ENCODE measurements at regions not wholly inside any gene's neighbourhood (a gene's known extent, or its start where the extent isn't known, plus 50 kb on each side); places are given as distances from the start of the nearest gene placed in this dataset.
A peak's percentile ranks its signal among the peaks of the same experiment; 100 is the strongest.

GRCh38 chr6:15148356-15148946 lies 97.4 kb upstream of the JARID2 start:
- TF ChIP-seq CTCF (IDR thresholded peaks at IDR 0.05; ENCODE audit: partially characterized antibody, unreplicated experiment), result peak; percentile 29
- H3K27me3 Mint-ChIP-seq (ENCODE audit: unreplicated experiment), result peaks cover 7% of the 10 kb centered on the region
- peaks cover 7% of the 10 kb centered on the region for H3K9me3 Mint-ChIP-seq (ENCODE audit: unreplicated experiment)
- no peak overlapping the region for H3K4me3 Mint-ChIP-seq (ENCODE audit: unreplicated experiment)
- no peaks in the 10 kb centered on the region for H3K36me3 Mint-ChIP-seq (ENCODE audit: unreplicated experiment)
- H3K27ac Mint-ChIP-seq (ENCODE audit: unreplicated experiment), result peak overlapping the region; percentile 85
- peak; percentile 38 for DNase-seq
- H3K4me1 Mint-ChIP-seq (ENCODE audit: low read depth, unreplicated experiment), result peaks cover 17% of the 10 kb centered on the region

- Mint-ChIP-seq H3K27ac (ENCODE audit: unreplicated experiment) (no peak overlapping the region), H3K36me3 (ENCODE audit: unreplicated experiment) (no peaks in the 10 kb centered on the region), H3K9me3 (ENCODE audit: unreplicated experiment) (peaks cover 7% of the 10 kb centered on the region), H3K4me3 (ENCODE audit: unreplicated experiment) (no peak overlapping the region), H3K27me3 (ENCODE audit: unreplicated experiment) (peaks cover 7% of the 10 kb centered on the region), H3K4me1 (ENCODE audit: low read depth, unreplicated experiment) (peaks cover 17% of the 10 kb centered on the region)
- no peak for TF ChIP-seq CTCF (IDR thresholded peaks at IDR 0.05; ENCODE audit: partially characterized antibody, unreplicated experiment)
- no peak for DNase-seq
Observed at GRCh38 chr6:15150207-15150606, 95.7 kb upstream of the JARID2 start.

GRCh38 chr6:15152700-15153099 lies 93.2 kb upstream of the JARID2 start:
- DNase-seq, result no peak
- TF ChIP-seq CTCF (IDR thresholded peaks at IDR 0.05; ENCODE audit: partially characterized antibody, unreplicated experiment), result no peak
- peak overlapping the region; percentile 22 for H3K27ac Mint-ChIP-seq (ENCODE audit: unreplicated experiment)
- H3K4me3 Mint-ChIP-seq (ENCODE audit: unreplicated experiment), result no peak overlapping the region
- H3K9me3 Mint-ChIP-seq (ENCODE audit: unreplicated experiment), result peaks cover 7% of the 10 kb centered on the region
- H3K27me3 Mint-ChIP-seq (ENCODE audit: unreplicated experiment), result peaks cover 7% of the 10 kb centered on the region
- H3K36me3 Mint-ChIP-seq (ENCODE audit: unreplicated experiment), result no peaks in the 10 kb centered on the region
- peaks cover 16% of the 10 kb centered on the region for H3K4me1 Mint-ChIP-seq (ENCODE audit: low read depth, unreplicated experiment)

DNA sequence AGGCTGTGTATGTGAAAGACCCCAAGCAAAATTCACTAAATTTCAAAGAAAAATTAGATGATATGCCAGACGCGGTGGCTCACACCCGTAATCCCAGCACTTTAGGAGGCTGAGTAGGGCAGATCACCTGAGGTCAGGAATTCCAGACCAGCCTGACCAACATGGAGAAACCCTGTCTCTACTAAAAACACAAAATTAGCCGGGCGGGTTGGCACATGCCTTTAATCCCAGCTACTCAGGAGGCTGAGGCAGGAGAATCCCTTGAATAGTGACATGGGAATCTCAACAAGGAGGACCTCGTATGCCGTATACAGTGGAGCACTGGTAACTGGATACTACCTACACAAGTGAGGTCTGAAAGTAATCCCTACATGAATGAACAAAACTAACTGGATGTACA lies 92.7 kb upstream of the JARID2 start:
- H3K27me3 Mint-ChIP-seq (ENCODE audit: unreplicated experiment), result peaks cover 6% of the 10 kb centered on the region
- no peak for TF ChIP-seq CTCF (IDR thresholded peaks at IDR 0.05; ENCODE audit: partially characterized antibody, unreplicated experiment)

DNA sequence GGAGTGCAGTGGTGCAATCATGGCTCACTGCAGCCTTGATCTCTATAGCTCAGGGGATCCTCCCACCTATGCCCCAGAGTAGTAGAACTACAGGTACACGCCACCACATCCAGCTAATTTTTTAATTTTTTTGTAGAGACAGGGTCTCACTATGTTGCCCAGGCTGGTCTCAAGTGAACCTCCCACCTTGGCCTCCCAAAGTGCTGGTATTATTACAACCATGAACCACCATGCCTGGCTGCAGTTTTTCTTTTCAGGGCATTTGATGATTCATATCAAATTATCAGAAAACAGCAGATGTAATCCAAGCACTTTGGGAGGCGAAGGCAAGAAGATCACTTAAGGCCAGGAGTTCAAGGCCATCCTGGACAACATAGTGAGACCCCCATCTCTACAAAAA lies 88.4 kb upstream of the JARID2 start:
- no peak for TF ChIP-seq CTCF (IDR thresholded peaks at IDR 0.05; ENCODE audit: partially characterized antibody, unreplicated experiment)
- Mint-ChIP-seq H3K27ac (ENCODE audit: unreplicated experiment) (no peak overlapping the region), H3K4me1 (ENCODE audit: low read depth, unreplicated experiment) (peaks cover 5% of the 10 kb centered on the region), H3K4me3 (ENCODE audit: unreplicated experiment) (no peak overlapping the region), H3K9me3 (ENCODE audit: unreplicated experiment) (no peaks in the 10 kb centered on the region), H3K36me3 (ENCODE audit: unreplicated experiment) (no peaks in the 10 kb centered on the region), H3K27me3 (ENCODE audit: unreplicated experiment) (peaks cover 2% of the 10 kb centered on the region)
- DNase-seq, result no peak

More for the DNA sequence above, 92.7 kb upstream of the JARID2 start:
- Mint-ChIP-seq H3K27ac (ENCODE audit: unreplicated experiment) (peak overlapping the region; percentile 22), H3K36me3 (ENCODE audit: unreplicated experiment) (no peaks in the 10 kb centered on the region), H3K4me3 (ENCODE audit: unreplicated experiment) (no peak overlapping the region), H3K4me1 (ENCODE audit: low read depth, unreplicated experiment) (peaks cover 11% of the 10 kb centered on the region), H3K9me3 (ENCODE audit: unreplicated experiment) (peaks cover 4% of the 10 kb centered on the region)
- no peak for DNase-seq

All from glutamatergic neuron (in vitro differentiated cells).